Stimulated activated CD4-positive, alpha-beta T cell treated with anti-CD3 and anti-CD28 coated beads, Interleukin-4, amount 100 ng/mL, for 48 hours (primary cell): ENCODE measurements at regions not wholly inside any gene's neighbourhood (a gene's known extent, or its start where the extent isn't known, plus 50 kb on each side); places are given as distances from the start of the nearest gene placed in this dataset.
"Not testable (repeated sequence)": the region's sequence is repeated elsewhere in the genome, so short reads cannot be mapped to it uniquely, and the experiment has no call there.

Source experiments
- DNase-seq, 2 donors: peaks; one replicate each; pipeline ENCODE4 v3.0.0-alpha.2; 2020; ENCODE audit warnings: low read depth in 2 of 2

- DNase-seq = no peak
These were observed 191.1 kb downstream of the MAT2B start for GRCh38 chr5:163696579-163696887.

GRCh38 chr5:163706053-163706771, 200.8 kb downstream of the MAT2B start:
- no peak for DNase-seq

- no peak for DNase-seq
These were observed 206.6 kb downstream of the MAT2B start for GRCh38 chr5:163712011-163712410.

- no peak for DNase-seq
These were observed 212.9 kb downstream of the MAT2B start for GRCh38 chr5:163718272-163718671.

- no peak for DNase-seq
These were observed 218.9 kb downstream of the MAT2B start for GRCh38 chr5:163724305-163724704.

- no peak for DNase-seq
These were observed 221.6 kb downstream of the MAT2B start for GRCh38 chr5:163727028-163727427.

- no peak for DNase-seq
These were observed 224.9 kb downstream of the MAT2B start for GRCh38 chr5:163730206-163730756.

GRCh38 chr5:163731256-163731655, 225.8 kb downstream of the MAT2B start:
- DNase-seq = no peak

GRCh38 chr5:163735069-163735468, 229.7 kb downstream of the MAT2B start:
- DNase-seq = no peak

GRCh38 chr5:163747586-163747985, 242.2 kb downstream of the MAT2B start:
- DNase-seq = no peak

GRCh38 chr5:163748934-163749333, 243.5 kb downstream of the MAT2B start:
- no peak for DNase-seq

- DNase-seq = not testable (repeated sequence)
These were observed 245.0 kb downstream of the MAT2B start for GRCh38 chr5:163750415-163750814.

GRCh38 chr5:163755505-163755904, 250.1 kb downstream of the MAT2B start:
- no peak for DNase-seq

GRCh38 chr5:163756170-163756569, 250.8 kb downstream of the MAT2B start:
- no peak for DNase-seq

GRCh38 chr5:163757344-163757743, 251.9 kb downstream of the MAT2B start:
- no peak for DNase-seq

- no peak for DNase-seq
These were observed 252.9 kb downstream of the MAT2B start for GRCh38 chr5:163758283-163758711.

- DNase-seq = no peak
These were observed 253.7 kb downstream of the MAT2B start for GRCh38 chr5:163759000-163759704.

GRCh38 chr5:163760498-163760897, 255.1 kb downstream of the MAT2B start:
- DNase-seq = no peak

- DNase-seq = no peak
These were observed 261.7 kb downstream of the MAT2B start for GRCh38 chr5:163766936-163767670.

- no peak for DNase-seq
These were observed 265.2 kb downstream of the MAT2B start for GRCh38 chr5:163770625-163771024.

- no peak for DNase-seq
These were observed 266.8 kb downstream of the MAT2B start for GRCh38 chr5:163772241-163772640.

- no peak for DNase-seq
These were observed 267.2 kb downstream of the MAT2B start for GRCh38 chr5:163772644-163773043.

- no peak for DNase-seq
These were observed 267.8 kb downstream of the MAT2B start for GRCh38 chr5:163773226-163773625.
